ENCODE measurements at regions not wholly inside any gene's neighbourhood (a gene's known extent, or its start where the extent isn't known, plus 50 kb on each side); places are given as distances from the start of the nearest gene placed in this dataset.

- TF ChIP-seq PPARA (CRISPR knock-in tag; IDR thresholded peaks at IDR 0.05; ENCODE audit: borderline replicate concordance) (no peak), ZFP30 (CRISPR knock-in tag; IDR thresholded peaks at IDR 0.05) (no peak), CREB5 (CRISPR knock-in tag; IDR thresholded peaks at IDR 0.05; ENCODE audit: low read depth) (no peak)
Observed at GRCh38 chr1:30588311-30589073, 134.9 kb downstream of the MATN1 start (continued).

GRCh38 chr1:30586671-30587070 lies 136.7 kb downstream of the MATN1 start:
- no peak for TF ChIP-seq RARB (CRISPR knock-in tag; IDR thresholded peaks at IDR 0.05)
- no peak for TF ChIP-seq SNAI2 (CRISPR knock-in tag; IDR thresholded peaks at IDR 0.05)
- TF ChIP-seq ZFP30 (CRISPR knock-in tag; IDR thresholded peaks at IDR 0.05): no peak
- no peak for TF ChIP-seq ARNTL (CRISPR knock-in tag; IDR thresholded peaks at IDR 0.05; ENCODE audit: borderline replicate concordance, low read depth)
- no peak for TF ChIP-seq ESRRG (CRISPR knock-in tag; IDR thresholded peaks at IDR 0.05)
- TF ChIP-seq TOX (CRISPR knock-in tag; IDR thresholded peaks at IDR 0.05; ENCODE audit: borderline replicate concordance): no peak
- TF ChIP-seq TCF4 (CRISPR knock-in tag; IDR thresholded peaks at IDR 0.05; ENCODE audit: borderline replicate concordance): no peak
- TF ChIP-seq BACH2 (CRISPR knock-in tag; IDR thresholded peaks at IDR 0.05; ENCODE audit: borderline replicate concordance): no peak

GRCh38 chr1:30579580-30579979 lies 143.8 kb downstream of the MATN1 start:
- TF ChIP-seq PPARA (CRISPR knock-in tag; IDR thresholded peaks at IDR 0.05; ENCODE audit: borderline replicate concordance) (no peak), CSRNP3 (CRISPR knock-in tag; IDR thresholded peaks at IDR 0.05) (no peak), GLIS3 (CRISPR knock-in tag; IDR thresholded peaks at IDR 0.05) (no peak), ARNTL (CRISPR knock-in tag; IDR thresholded peaks at IDR 0.05; ENCODE audit: borderline replicate concordance, low read depth) (no peak), ZNF8 (CRISPR knock-in tag; IDR thresholded peaks at IDR 0.05) (no peak), ZNF565 (CRISPR knock-in tag; conservative IDR thresholded peaks at IDR 0.05; ENCODE audit: low read depth) (no peak), TSHZ2 (CRISPR knock-in tag; IDR thresholded peaks at IDR 0.05) (no peak), ZFP3 (CRISPR knock-in tag; IDR thresholded peaks at IDR 0.05) (no peak), TOX (CRISPR knock-in tag; IDR thresholded peaks at IDR 0.05; ENCODE audit: borderline replicate concordance) (no peak), ISL1 (CRISPR knock-in tag; IDR thresholded peaks at IDR 0.05) (no peak), PATZ1 (CRISPR knock-in tag; IDR thresholded peaks at IDR 0.05; ENCODE audit: borderline replicate concordance) (no peak), RARB (CRISPR knock-in tag; IDR thresholded peaks at IDR 0.05) (no peak), OSR1 (CRISPR knock-in tag; IDR thresholded peaks at IDR 0.05) (no peak), ZFP30 (CRISPR knock-in tag; IDR thresholded peaks at IDR 0.05) (no peak), ZNF70 (CRISPR knock-in tag; IDR thresholded peaks at IDR 0.05) (no peak), SNAI2 (CRISPR knock-in tag; IDR thresholded peaks at IDR 0.05) (no peak), CSDC2 (CRISPR knock-in tag; IDR thresholded peaks at IDR 0.05) (no peak), POU6F1 (CRISPR knock-in tag; IDR thresholded peaks at IDR 0.05; ENCODE audit: borderline replicate concordance, low read depth) (no peak), ESRRG (CRISPR knock-in tag; IDR thresholded peaks at IDR 0.05) (no peak)
- no peak for ATAC-seq

More at GRCh38 chr1:30586671-30587070, 136.7 kb downstream of the MATN1 start:
- no peak for ATAC-seq
